LNCAP (cell line): ENCODE measurements at regions not wholly inside any gene's neighbourhood (a gene's known extent, or its start where the extent isn't known, plus 50 kb on each side); places are given as distances from the start of the nearest gene placed in this dataset.
A peak's percentile ranks its signal among the peaks of the same experiment; 100 is the strongest.

ENCODE experiments used
- TF ChIP-seq, protein P1 (sequence below): fragments of 450-650 bp; IDR thresholded peaks from 2 replicates; pipeline ENCODE4 v1.5.1; 2017; ENCODE audit warnings: mild to moderate bottlenecking

DNA sequence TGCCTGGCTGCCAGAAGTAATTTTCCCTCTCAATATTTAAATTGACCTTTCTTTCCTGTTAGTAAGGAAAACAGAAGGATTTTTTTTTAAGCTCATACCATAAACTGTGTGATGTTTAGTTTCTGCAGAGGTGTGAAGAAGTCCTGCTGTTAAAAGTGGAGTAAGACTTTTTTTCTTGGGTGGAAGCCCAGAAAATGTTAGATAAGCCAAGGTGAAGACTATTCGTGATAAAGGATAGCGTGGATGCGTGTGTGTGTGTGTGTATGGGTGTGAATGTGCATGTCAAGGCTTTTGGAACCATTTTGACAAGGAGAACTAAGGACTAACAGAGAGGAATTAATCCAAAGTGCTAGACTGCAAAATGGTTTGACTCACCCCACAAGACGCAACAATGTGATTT lies 152.9 kb upstream of the SEL1L start:
- TF ChIP-seq, protein P1, sequence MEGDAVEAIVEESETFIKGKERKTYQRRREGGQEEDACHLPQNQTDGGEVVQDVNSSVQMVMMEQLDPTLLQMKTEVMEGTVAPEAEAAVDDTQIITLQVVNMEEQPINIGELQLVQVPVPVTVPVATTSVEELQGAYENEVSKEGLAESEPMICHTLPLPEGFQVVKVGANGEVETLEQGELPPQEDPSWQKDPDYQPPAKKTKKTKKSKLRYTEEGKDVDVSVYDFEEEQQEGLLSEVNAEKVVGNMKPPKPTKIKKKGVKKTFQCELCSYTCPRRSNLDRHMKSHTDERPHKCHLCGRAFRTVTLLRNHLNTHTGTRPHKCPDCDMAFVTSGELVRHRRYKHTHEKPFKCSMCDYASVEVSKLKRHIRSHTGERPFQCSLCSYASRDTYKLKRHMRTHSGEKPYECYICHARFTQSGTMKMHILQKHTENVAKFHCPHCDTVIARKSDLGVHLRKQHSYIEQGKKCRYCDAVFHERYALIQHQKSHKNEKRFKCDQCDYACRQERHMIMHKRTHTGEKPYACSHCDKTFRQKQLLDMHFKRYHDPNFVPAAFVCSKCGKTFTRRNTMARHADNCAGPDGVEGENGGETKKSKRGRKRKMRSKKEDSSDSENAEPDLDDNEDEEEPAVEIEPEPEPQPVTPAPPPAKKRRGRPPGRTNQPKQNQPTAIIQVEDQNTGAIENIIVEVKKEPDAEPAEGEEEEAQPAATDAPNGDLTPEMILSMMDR, result no peak

DNA sequence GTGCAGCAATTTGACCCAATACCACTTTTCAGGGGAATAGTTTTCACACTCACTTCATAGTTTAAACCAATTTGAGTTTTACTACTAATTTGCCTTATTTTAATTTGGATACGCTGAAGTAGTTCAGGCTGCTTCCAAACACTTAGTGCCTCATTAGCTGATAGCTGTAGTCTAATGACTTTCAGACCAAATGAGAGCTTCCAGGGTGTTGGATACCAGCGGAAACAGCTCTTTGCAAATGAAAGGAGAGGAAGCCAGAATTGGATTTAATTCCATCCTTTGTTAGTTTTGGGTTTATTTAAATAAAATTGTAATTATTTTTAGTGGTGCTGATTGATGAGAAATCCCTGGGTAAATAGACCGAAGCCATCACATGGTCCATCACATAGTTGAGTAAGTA lies 158.3 kb upstream of the SEL1L start:
- TF ChIP-seq, protein P1, result no peak

DNA sequence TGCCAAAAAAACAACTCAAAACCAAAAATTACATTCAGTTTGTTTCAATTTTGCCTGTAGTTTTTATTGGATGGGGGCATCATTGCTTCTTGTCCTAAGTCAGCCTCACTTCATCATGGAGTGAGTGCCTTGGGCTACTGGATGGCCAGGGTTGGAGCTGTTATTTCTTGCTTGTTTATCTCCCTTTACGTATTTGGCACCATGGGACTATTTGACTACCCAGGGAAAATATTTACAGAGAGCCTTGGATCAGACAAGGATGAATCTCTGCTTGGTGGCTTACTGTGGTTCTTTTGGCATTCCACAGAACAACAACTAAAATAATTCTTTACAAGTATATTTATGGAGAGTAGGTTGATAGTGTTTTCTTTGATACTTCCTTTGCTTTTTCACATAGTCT lies 160.8 kb upstream of the SEL1L start:
- TF ChIP-seq, protein P1, result no peak

DNA sequence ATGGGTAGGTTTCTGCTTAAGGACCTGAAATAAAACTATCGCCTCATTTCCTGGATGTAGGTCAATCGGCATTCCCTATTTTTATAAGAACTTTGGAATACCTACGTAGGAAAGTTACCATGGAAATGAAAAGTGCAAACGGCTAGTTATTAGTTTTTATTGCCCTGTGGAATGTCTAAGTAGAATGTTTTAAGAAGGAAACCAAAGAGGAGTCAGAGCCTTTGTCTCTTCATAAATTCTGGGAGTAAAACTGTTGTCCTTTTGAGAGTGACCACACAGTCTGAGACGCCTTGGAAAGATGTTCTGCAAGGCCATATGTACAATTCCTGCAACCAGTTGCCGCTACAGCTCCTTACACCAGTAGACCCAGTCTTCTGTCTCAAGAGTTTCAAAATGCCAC lies 176.0 kb upstream of the SEL1L start:
- TF ChIP-seq, protein P1, result no peak

DNA sequence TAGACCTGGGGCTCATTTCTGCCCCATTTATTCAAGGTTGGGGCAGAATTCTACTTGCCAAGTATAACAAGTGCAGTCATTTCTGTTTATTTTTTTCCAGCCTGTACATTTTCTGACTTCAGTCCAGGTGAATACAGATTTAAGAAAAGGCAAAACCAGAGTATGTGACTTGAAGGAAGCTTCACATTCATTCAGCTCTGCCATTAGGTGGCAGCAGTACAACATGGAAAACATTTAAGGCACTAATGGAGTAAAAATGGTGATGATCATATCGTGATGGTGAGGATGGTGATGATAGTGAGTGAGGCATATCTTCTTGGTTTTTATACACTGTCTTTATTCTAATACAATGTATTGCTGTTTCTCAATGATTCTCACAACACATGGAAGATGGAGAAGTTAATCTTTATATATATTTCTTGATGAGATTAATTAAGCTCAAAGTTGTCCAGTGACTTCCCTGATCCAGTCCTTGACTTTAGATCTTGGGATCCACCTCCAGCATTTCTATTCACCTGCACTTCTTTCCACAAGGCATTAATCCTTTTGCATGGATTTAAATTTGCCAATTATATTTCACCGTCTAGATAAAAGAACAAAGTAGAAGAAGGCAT lies 176.7 kb upstream of the SEL1L start:
- TF ChIP-seq, protein P1, result peak; percentile 83

DNA sequence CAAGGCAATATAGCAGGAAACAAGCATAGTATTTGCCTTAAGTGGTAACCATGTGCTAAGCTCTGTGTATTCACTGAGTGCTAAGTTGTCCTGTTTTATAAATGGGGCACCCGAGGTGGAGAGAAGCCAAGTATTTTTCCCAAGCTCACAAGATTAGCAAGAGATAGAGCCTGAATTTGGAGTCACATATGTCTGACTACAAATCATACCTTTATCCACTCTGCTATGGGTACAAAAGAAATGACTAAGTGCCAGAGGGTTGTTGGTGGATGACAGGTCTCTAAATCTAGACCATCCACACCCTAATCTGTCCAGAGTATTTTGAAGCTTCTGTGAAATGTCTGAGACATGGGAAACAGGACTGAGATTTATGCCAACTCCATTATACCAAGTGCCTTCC lies 182.1 kb upstream of the SEL1L start:
- TF ChIP-seq, protein P1, result no peak

DNA sequence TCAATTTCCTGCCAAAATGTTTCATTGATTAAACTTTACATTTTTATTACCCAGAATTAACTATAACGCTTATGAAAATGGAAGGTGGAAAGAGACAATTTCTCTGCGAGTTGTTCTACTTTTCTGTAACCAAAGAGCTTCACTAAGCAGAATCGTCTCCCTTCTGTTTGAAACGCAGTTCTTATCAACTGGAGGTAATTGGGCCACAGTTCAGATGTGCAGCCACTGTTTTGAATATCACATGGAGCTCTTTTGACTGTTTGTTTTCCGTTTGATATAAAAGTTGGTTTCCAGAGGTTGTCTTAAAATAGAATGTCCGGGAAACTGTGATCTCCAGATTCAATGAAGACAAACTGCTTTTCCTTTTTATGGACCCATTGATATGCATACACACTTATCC lies 183.3 kb upstream of the SEL1L start:
- TF ChIP-seq, protein P1, result no peak

DNA sequence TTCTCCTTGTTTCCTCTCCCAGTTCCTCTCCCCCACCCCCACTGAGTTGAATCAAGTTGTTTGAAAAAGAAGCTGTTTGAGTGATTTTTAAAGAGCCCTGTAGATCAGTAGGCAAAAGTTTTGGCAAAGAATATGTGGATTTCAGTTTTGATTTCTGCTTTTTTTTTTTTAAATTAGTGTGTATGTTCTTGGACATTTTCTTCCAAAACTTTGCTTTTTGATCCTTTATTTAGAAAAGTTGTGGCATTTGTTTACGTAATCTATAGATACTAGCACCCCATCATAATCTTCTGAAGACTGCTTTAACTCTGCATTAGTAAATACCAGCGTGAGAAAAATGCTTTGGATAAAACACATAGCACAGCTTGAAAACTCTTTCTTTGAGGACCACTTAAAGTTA lies 190.3 kb upstream of the SEL1L start:
- TF ChIP-seq, protein P1, result no peak
